SJSA1 (cell line): ENCODE measurements at regions not wholly inside any gene's neighbourhood (a gene's known extent, or its start where the extent isn't known, plus 50 kb on each side); places are given as distances from the start of the nearest gene placed in this dataset.
"Not testable (repeated sequence)": the region's sequence is repeated elsewhere in the genome, so short reads cannot be mapped to it uniquely, and the experiment has no call there.

ENCODE experiments used
- DNase-seq, 2 experiments: peaks; one replicate each; pipeline ENCODE4 v3.0.0-alpha.2; 2015 to 2020; ENCODE audit warnings: low spot score in 2 of 2, low read depth in 1 of 2
- H3K27ac ChIP-seq: fragments of 250-450 bp; sonication (Bioruptor Pico); 2 replicates; pipeline ENCODE4 v1.5.1; 2020; ENCODE audit warnings: mild to moderate bottlenecking, moderate library complexity
- H3K27me3 ChIP-seq: fragments of 250-450 bp; sonication (Bioruptor Pico); replicated peaks from 2 replicates; pipeline ENCODE4 v1.5.1; 2020; ENCODE audit warnings: mild to moderate bottlenecking, moderate library complexity
- H3K36me3 ChIP-seq: fragments of 250-450 bp; sonication (Bioruptor Pico); 2 replicates; pipeline ENCODE4 v1.5.1; 2020; ENCODE audit warnings: mild to moderate bottlenecking
- H3K4me1 ChIP-seq: fragments of 250-450 bp; sonication (Bioruptor Pico); replicated peaks from 2 replicates; pipeline ENCODE4 v1.6.1; 2021; ENCODE audit warnings: mild to moderate bottlenecking
- H3K4me3 ChIP-seq: fragments of 250-450 bp; sonication (Bioruptor Pico); 2 replicates; pipeline ENCODE4 v1.5.1; 2020; ENCODE audit warnings: mild to moderate bottlenecking
- H3K9me3 ChIP-seq: fragments of 250-450 bp; sonication (Bioruptor Pico); replicated peaks from 2 replicates; pipeline ENCODE4 v1.5.1; 2020; ENCODE audit warnings: mild to moderate bottlenecking

- DNase-seq, result no peak
- 0 out of 2 replicates have a peak, but pooled peaks cover 4% of the 10 kb centered on the region for H3K27me3 ChIP-seq
- H3K27ac ChIP-seq, result no peak overlapping the region
- no peaks in the 10 kb centered on the region for H3K4me1 ChIP-seq
- no peaks in the 10 kb centered on the region for H3K9me3 ChIP-seq
- H3K36me3 ChIP-seq, result no peaks in the 10 kb centered on the region
- H3K4me3 ChIP-seq, result no peak overlapping the region
These were observed 98.5 kb upstream of the HS3ST4 start for GRCh38 chr16:25593260-25593659.

- DNase-seq, result no peak
- Histone ChIP-seq H3K4me1 (no peaks in the 10 kb centered on the region), H3K27ac (no peak overlapping the region), H3K36me3 (no peaks in the 10 kb centered on the region), H3K27me3 (no peaks in the 10 kb centered on the region), H3K9me3 (no peaks in the 10 kb centered on the region), H3K4me3 (no peak overlapping the region)
These were observed 104.0 kb upstream of the HS3ST4 start for GRCh38 chr16:25587783-25588182.

- DNase-seq, result no peak
- Histone ChIP-seq H3K27me3 (no peaks in the 10 kb centered on the region), H3K4me1 (no peaks in the 10 kb centered on the region), H3K36me3 (no peaks in the 10 kb centered on the region), H3K27ac (no peak overlapping the region), H3K9me3 (no peaks in the 10 kb centered on the region), H3K4me3 (no peak overlapping the region)
These were observed 104.9 kb upstream of the HS3ST4 start for GRCh38 chr16:25586826-25587225.

GRCh38 chr16:25585526-25585925, 106.2 kb upstream of the HS3ST4 start:
- Histone ChIP-seq H3K4me1 (no peaks in the 10 kb centered on the region), H3K4me3 (no peak overlapping the region), H3K27ac (no peak overlapping the region), H3K9me3 (no peaks in the 10 kb centered on the region), H3K36me3 (no peaks in the 10 kb centered on the region), H3K27me3 (no peaks in the 10 kb centered on the region)
- no peak for DNase-seq

GRCh38 chr16:25580041-25580440, 111.7 kb upstream of the HS3ST4 start:
- Histone ChIP-seq H3K4me1 (no peaks in the 10 kb centered on the region), H3K27ac (no peak overlapping the region), H3K9me3 (no peaks in the 10 kb centered on the region), H3K36me3 (no peaks in the 10 kb centered on the region), H3K27me3 (no peaks in the 10 kb centered on the region), H3K4me3 (no peak overlapping the region)
- no peak for DNase-seq

DNA sequence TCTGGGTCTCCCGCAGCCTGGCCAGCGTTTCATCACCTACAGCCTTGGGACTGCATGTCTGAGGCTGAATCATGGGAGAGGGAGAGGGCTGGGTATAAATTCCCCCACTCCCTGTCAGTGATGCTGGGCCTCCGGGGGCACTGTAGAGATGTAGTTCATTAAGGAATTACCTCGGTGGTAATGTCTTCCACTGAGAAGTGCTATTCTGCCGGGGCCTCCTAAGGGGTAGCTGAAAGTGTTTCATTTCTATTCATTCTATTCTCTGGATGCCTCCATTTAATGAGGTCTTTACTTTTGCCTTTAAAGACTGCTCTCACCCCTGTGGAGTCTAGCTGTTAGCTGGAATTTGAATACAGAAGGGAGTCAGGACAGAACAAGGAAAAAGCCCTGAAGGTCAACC, 116.4 kb upstream of the HS3ST4 start:
- DNase-seq, result no peak
- H3K27me3 ChIP-seq, result no peaks in the 10 kb centered on the region
- no peak overlapping the region for H3K4me3 ChIP-seq
- no peaks in the 10 kb centered on the region for H3K36me3 ChIP-seq
- H3K27ac ChIP-seq, result no peak overlapping the region
- no peaks in the 10 kb centered on the region for H3K9me3 ChIP-seq
- no peaks in the 10 kb centered on the region for H3K4me1 ChIP-seq

DNA sequence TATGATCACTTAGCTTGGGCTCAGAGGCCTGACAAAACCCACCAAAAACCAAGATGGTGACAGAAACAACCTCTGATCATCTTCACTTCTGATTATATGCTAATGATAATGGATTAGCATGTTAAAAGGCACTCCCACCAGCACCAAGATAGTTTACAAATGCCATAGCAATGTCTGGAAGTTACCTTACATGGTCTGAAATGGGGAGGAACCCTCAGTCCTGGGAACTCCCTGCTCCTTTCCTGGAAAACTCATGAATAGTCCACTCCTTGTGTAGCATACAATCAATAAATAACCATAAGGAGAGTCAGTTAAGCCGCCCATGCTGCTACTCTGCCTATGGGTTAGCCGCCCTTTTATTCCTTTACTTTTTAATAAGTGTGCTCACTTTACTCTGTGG, 120.0 kb upstream of the HS3ST4 start:
- Histone ChIP-seq H3K4me3 (no peak overlapping the region), H3K36me3 (no peaks in the 10 kb centered on the region), H3K9me3 (no peaks in the 10 kb centered on the region), H3K27ac (no peak overlapping the region), H3K27me3 (0 out of 2 replicates have a peak, but pooled peaks cover 2% of the 10 kb centered on the region), H3K4me1 (no peaks in the 10 kb centered on the region)
- no peak for DNase-seq

- no peak overlapping the region for H3K27ac ChIP-seq
These were observed 121.6 kb upstream of the HS3ST4 start for GRCh38 chr16:25570131-25570530.

GRCh38 chr16:25568991-25569390, 122.8 kb upstream of the HS3ST4 start:
- 0 out of 2 replicates have a peak, but pooled peaks cover 2% of the 10 kb centered on the region for H3K27me3 ChIP-seq
- no peak for DNase-seq
- H3K27ac ChIP-seq, result no peak overlapping the region
- no peaks in the 10 kb centered on the region for H3K36me3 ChIP-seq
- H3K4me3 ChIP-seq, result no peak overlapping the region
- no peaks in the 10 kb centered on the region for H3K4me1 ChIP-seq
- no peaks in the 10 kb centered on the region for H3K9me3 ChIP-seq

More at GRCh38 chr16:25570131-25570530, 121.6 kb upstream of the HS3ST4 start:
- H3K9me3 ChIP-seq, result no peaks in the 10 kb centered on the region
- DNase-seq, result no peak
- no peaks in the 10 kb centered on the region for H3K36me3 ChIP-seq
- no peak overlapping the region for H3K4me3 ChIP-seq
- 0 out of 2 replicates have a peak, but pooled peaks cover 2% of the 10 kb centered on the region for H3K27me3 ChIP-seq
- no peaks in the 10 kb centered on the region for H3K4me1 ChIP-seq

GRCh38 chr16:25566183-25566582, 125.6 kb upstream of the HS3ST4 start:
- no peak for DNase-seq
- H3K4me3 ChIP-seq, result no peak overlapping the region
- H3K27me3 ChIP-seq, result 0 out of 2 replicates have a peak, but pooled peaks cover 2% of the 10 kb centered on the region
- no peaks in the 10 kb centered on the region for H3K36me3 ChIP-seq
- no peaks in the 10 kb centered on the region for H3K9me3 ChIP-seq
- no peak overlapping the region for H3K27ac ChIP-seq
- no peaks in the 10 kb centered on the region for H3K4me1 ChIP-seq

GRCh38 chr16:25563700-25564099, 128.1 kb upstream of the HS3ST4 start:
- Histone ChIP-seq H3K4me1 (no peaks in the 10 kb centered on the region), H3K27ac (no peak overlapping the region), H3K9me3 (no peaks in the 10 kb centered on the region), H3K4me3 (no peak overlapping the region), H3K27me3 (0 out of 2 replicates have a peak, but pooled peaks cover 2% of the 10 kb centered on the region), H3K36me3 (no peaks in the 10 kb centered on the region)
- DNase-seq, result no peak

- H3K4me1 ChIP-seq, H3K27me3 ChIP-seq, DNase-seq, H3K4me3 ChIP-seq, H3K9me3 ChIP-seq, H3K36me3 ChIP-seq, H3K27ac ChIP-seq: not testable (repeated sequence)
These were observed 130.0 kb upstream of the HS3ST4 start for GRCh38 chr16:25561723-25562122.

- not testable (repeated sequence) for H3K4me1 ChIP-seq, H3K4me3 ChIP-seq, H3K27ac ChIP-seq, H3K27me3 ChIP-seq, DNase-seq, H3K36me3 ChIP-seq, H3K9me3 ChIP-seq
These were observed 134.8 kb upstream of the HS3ST4 start for GRCh38 chr16:25556968-25557312.

DNA sequence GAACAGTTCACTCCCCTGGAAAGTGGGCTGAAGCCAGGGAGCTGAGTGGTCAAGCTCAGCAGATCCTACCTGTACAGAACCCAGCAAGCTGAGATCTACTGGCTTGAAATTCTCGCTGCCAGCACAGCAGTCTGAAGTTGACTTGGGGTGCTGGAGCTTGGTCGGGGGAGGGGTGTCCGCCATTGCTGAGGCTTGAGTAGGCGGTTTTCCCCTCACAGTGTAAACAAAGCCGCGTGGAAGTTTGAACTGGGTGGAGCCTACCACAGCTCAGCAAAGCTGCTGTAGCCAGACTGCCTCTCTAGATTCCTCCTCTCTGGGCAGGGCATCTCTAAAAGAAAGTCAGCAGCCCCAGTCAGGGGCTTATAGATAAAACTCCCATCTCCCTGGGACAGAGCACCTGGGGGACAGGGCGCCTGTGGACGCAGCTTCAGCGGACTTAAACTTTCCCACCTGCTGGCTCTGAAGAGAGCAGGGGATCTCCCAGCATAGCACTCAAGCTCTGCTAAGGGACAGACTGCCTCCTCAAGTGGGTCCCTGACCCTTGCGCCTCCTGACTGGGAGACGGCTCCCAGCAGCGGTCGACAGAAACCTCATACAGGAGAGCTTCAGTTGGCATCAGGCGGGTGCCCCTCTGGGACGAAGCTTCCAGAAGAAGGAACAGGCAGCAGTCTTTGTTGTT, 135.3 kb upstream of the HS3ST4 start:
- not testable (repeated sequence) for H3K4me3 ChIP-seq, H3K36me3 ChIP-seq, H3K27ac ChIP-seq, H3K4me1 ChIP-seq, H3K27me3 ChIP-seq, H3K9me3 ChIP-seq, DNase-seq
